ENCODE measurements at regions not wholly inside any gene's neighbourhood (a gene's known extent, or its start where the extent isn't known, plus 50 kb on each side); places are given as distances from the start of the nearest gene placed in this dataset.
"Not testable (repeated sequence)": the region's sequence is repeated elsewhere in the genome, so short reads cannot be mapped to it uniquely, and the experiment has no call there.

DNA sequence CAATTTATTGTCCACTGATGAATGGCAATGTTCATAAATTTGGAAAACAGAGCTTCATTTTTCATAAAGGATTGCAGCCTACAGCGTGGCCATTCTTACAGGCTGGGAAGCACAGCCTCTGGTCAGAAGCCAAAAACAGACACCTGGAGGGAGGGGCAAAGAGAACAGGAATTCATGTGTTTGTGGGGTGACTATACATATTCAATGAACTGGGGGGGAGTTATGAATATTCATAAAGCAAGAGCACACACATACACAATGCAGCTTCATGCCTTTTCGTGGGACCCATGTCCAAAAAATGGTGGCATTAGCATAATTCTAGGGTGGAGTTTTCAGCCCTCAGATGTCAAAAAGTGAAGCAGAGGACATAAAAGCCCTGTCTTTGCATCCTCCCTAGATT lies 173.3 kb downstream of the VEGFC start:
- POLR2A ChIA-PET, result no interaction called here
- Mint-ChIP-seq H3K9me3 (no peaks in the 10 kb centered on the region), H3K27ac (no peak overlapping the region), H3K4me1 (no peaks in the 10 kb centered on the region), H3K4me3 (no peak overlapping the region), H3K36me3 (no peaks in the 10 kb centered on the region), H3K27me3 (no peaks in the 10 kb centered on the region)
- DNase-seq (no peak), ATAC-seq (ENCODE audit: low read depth) (no peak)

DNA sequence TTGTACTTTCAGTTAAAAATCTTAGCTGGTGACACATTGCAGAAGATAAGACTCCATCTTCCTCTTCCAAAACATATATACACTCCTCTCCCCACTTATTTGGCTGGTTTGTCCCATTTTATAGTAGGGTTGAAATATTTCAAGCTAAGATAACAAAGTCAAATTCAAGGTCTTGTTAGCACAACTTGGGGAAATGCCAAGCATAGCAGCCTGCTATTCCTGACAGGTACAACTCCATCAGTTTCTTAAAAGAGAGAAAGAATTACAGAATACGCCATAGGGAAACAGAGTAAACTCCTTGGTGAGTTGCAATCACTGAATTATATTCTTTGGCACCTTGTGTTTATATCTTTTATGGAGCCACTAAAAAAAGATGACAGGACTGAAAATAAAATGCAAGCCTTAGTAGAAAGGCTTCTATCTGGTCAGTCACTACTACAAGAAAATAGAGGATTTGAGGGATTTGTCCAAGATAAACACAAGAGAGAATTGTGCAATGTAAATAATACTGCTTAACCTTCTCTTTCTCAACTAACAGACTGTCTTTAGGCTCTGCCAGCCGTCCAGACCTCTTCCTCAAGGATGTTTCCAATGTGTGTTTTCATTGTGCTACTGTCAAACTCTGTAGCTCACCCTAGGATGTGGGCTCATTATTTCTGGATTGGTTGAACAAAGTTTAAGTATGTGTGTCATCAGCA lies 170.3 kb downstream of the VEGFC start:
- no peak overlapping the region for H3K27ac Mint-ChIP-seq
- H3K9me3 Mint-ChIP-seq, result peaks cover 2% of the 10 kb centered on the region
- ATAC-seq (ENCODE audit: low read depth) (no peak), DNase-seq (no peak)
- no peaks in the 10 kb centered on the region for H3K4me1 Mint-ChIP-seq
- no peak overlapping the region for H3K4me3 Mint-ChIP-seq
- POLR2A ChIA-PET, result no interaction called here
- no peaks in the 10 kb centered on the region for H3K36me3 Mint-ChIP-seq
- H3K27me3 Mint-ChIP-seq, result no peaks in the 10 kb centered on the region

DNA sequence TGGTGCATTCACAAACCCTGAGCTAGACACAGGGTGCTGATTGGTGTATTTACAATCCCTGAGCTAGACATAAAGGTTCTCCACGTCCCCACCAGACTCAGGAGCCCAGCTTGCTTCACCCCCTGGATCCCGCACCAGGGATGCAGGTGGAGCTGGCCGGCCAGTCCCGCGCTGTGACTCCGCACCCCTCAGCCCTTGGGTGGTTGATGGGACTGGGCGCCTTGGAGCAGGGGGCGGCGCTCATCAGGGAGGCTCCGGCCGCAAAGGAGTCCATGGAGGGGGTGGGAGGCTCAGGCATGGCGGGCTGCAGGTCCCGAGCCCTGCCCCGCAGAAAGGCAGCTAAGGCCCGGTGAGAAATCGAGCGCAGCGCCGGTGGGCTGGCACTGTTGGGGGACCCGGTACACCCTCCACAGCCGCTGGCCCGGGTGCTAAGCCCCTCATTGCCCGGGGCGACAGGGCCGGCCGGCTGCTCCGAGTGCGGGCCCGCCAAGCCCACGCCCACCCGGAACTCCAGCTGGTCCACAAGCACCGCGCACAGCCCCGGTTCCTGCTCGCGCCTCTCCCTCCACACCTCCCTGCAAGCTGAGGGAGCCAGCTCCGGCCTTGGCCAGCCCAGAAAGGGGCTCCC lies 167.6 kb downstream of the VEGFC start:
- H3K27ac Mint-ChIP-seq; H3K4me3 Mint-ChIP-seq; DNase-seq; H3K27me3 Mint-ChIP-seq; POLR2A ChIA-PET; H3K9me3 Mint-ChIP-seq; H3K4me1 Mint-ChIP-seq; ATAC-seq (ENCODE audit: low read depth); H3K36me3 Mint-ChIP-seq: not testable (repeated sequence)

DNA sequence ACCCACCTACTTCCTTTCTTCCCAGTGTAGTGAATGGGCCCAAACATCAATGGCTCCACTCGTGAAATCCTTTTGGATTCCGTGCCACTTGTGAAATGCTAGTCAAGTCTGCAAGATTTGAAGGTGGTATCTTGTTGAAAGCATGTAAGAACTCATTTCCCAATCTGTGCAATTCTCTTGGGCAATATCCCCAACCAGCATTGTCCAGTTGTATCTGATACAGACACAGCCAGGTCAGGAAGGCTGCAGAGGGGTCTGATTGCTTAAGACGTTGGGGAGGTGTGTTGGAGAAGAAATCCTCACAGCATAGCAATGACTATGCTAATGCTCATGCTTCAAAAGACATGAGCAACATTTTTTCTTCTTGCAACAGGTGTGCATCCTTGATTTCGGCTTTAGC lies 164.8 kb downstream of the VEGFC start:
- peaks cover 4% of the 10 kb centered on the region for H3K9me3 Mint-ChIP-seq
- POLR2A ChIA-PET, result no interaction called here
- no peak overlapping the region for H3K4me3 Mint-ChIP-seq
- ATAC-seq (ENCODE audit: low read depth) (no peak), DNase-seq (no peak)
- H3K27me3 Mint-ChIP-seq, result no peaks in the 10 kb centered on the region
- no peaks in the 10 kb centered on the region for H3K4me1 Mint-ChIP-seq
- H3K36me3 Mint-ChIP-seq, result no peaks in the 10 kb centered on the region
- H3K27ac Mint-ChIP-seq, result no peak overlapping the region

DNA sequence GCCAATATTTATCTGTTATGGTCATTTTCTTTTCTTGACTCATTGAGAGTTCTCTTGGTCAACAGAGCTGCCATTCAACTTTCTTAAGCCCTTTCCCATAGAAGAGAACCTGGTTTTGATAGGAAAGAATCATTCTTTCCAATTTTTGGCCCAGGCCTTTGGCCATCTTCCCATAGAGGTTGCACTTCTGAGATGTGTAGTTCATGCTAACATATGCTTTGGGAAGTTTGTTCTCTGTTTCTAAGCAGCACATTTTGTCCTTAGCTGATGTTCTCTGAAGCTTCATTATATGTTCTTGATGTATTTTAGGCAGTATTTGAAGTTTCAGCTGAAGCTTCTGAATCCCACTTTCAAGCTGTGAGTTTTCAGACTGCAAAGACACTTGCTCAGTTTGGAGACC lies 161.1 kb downstream of the VEGFC start:
- Mint-ChIP-seq H3K27me3 (no peaks in the 10 kb centered on the region), H3K4me1 (no peaks in the 10 kb centered on the region), H3K36me3 (no peaks in the 10 kb centered on the region), H3K4me3 (no peak overlapping the region), H3K27ac (no peak overlapping the region), H3K9me3 (peaks cover 1% of the 10 kb centered on the region)
- ATAC-seq (ENCODE audit: low read depth) (no peak), DNase-seq (no peak)
- POLR2A ChIA-PET, result no interaction called here

Data from activated naive CD8-positive, alpha-beta T cell treated with anti-CD3 and anti-CD28 coated beads, Interleukin-2, amount 10 ng/mL, durations not matched to agents 7 days and 5 days (primary cell).